ELR (cell line): ENCODE measurements at regions not wholly inside any gene's neighbourhood (a gene's known extent, or its start where the extent isn't known, plus 50 kb on each side); places are given as distances from the start of the nearest gene placed in this dataset.

ENCODE experiments used
- DNase-seq: peaks from one replicate; pipeline ENCODE4 v3.0.0-alpha.2; 2015; ENCODE audit warnings: low read depth

GRCh38 chr16:73355981-73356380 is 308.1 kb upstream of the ZFHX3 start:
- DNase-seq, result no peak

GRCh38 chr16:73354434-73354833 is 306.5 kb upstream of the ZFHX3 start:
- DNase-seq, result no peak

GRCh38 chr16:73350707-73351452 is 303.0 kb upstream of the ZFHX3 start:
- no peak for DNase-seq

GRCh38 chr16:73347500-73348375 is 299.8 kb upstream of the ZFHX3 start:
- no peak for DNase-seq

- DNase-seq, result no peak
These were observed 291.9 kb upstream of the ZFHX3 start for GRCh38 chr16:73339821-73340220.

- no peak for DNase-seq
These were observed 289.7 kb upstream of the ZFHX3 start for GRCh38 chr16:73337373-73338296.

GRCh38 chr16:73329358-73330286 is 281.7 kb upstream of the ZFHX3 start:
- no peak for DNase-seq

- no peak for DNase-seq
These were observed 279.0 kb upstream of the ZFHX3 start for GRCh38 chr16:73326770-73327470.

- DNase-seq, result no peak
These were observed 278.3 kb upstream of the ZFHX3 start for GRCh38 chr16:73326221-73326620.

GRCh38 chr16:73323880-73324279 is 276.0 kb upstream of the ZFHX3 start:
- DNase-seq, result no peak

- DNase-seq, result no peak
These were observed 274.9 kb upstream of the ZFHX3 start for GRCh38 chr16:73322856-73323255.

- DNase-seq, result no peak
These were observed 273.9 kb upstream of the ZFHX3 start for GRCh38 chr16:73321853-73322252.

GRCh38 chr16:73319737-73320136 is 271.8 kb upstream of the ZFHX3 start:
- no peak for DNase-seq

GRCh38 chr16:73319261-73319660 is 271.3 kb upstream of the ZFHX3 start:
- DNase-seq, result no peak

- no peak for DNase-seq
These were observed 269.5 kb upstream of the ZFHX3 start for GRCh38 chr16:73317321-73317857.

GRCh38 chr16:73315645-73316044 is 267.7 kb upstream of the ZFHX3 start:
- DNase-seq, result no peak

- no peak for DNase-seq
These were observed 266.0 kb upstream of the ZFHX3 start for GRCh38 chr16:73313950-73314349.

- DNase-seq, result no peak
These were observed 264.2 kb upstream of the ZFHX3 start for GRCh38 chr16:73311857-73312723.

- no peak for DNase-seq
These were observed 260.8 kb upstream of the ZFHX3 start for GRCh38 chr16:73308771-73309170.
